GM12878 (cell line): ENCODE measurements at regions not wholly inside any gene's neighbourhood (a gene's known extent, or its start where the extent isn't known, plus 50 kb on each side); places are given as distances from the start of the nearest gene placed in this dataset.

ENCODE experiments used
- ATAC-seq: fragments of 200-7000 bp; cut with Tn5 transposase; 3 replicates; pipeline ENCODE4 v1.9.1; 2020; ENCODE audit warnings: mild to moderate bottlenecking, moderate library complexity
- BruUV-seq: library from RNA; stranded (reverse); fragments of 400-500 nt; replicated peaks from 2 replicates; lab custom pipeline; 2021; lab: Mats Ljungman, UMichigan
- CTCF ChIA-PET: fragments of 300-600 bp; sonication (Branson Sonifier 250); formaldehyde crosslinking; extraction: SDS; loops from one replicate; lab custom pipeline; 2021; ENCODE audit warnings: inconsistent platforms; lab: Yijun Ruan, JAX
- POLR2A ChIA-PET: fragments of 350-600 bp; formaldehyde crosslinking; extraction: SDS; loops from one replicate; lab custom pipeline; 2021; ENCODE audit warnings: inconsistent platforms; lab: Charles Lee
- RAD21 ChIA-PET: fragments of 300-600 bp; sonication (Branson Sonifier 250); formaldehyde crosslinking; loops from one replicate; lab custom pipeline; 2023; ENCODE audit warnings: antibody characterized with exemption; ENCODE audit not compliant: unreplicated experiment; lab: Charles Lee
- SMC1A ChIA-PET: fragments of 300-600 bp; sonication (Branson Sonifier 250); formaldehyde crosslinking; loops from one replicate; lab custom pipeline; 2023; ENCODE audit not compliant: unreplicated experiment, uncharacterized antibody; lab: Charles Lee
- DNase-seq: peaks from one replicate; pipeline ENCODE4 v3.0.0-alpha.2; 2011; ENCODE audit warnings: low read depth, low spot score
- FAIRE-seq: peaks from 3 replicates; lab custom pipeline; 2011; peaks lifted over from hg19 to GRCh38; lab: Jason Lieb, UNC
- H2AFZ ChIP-seq: 2 replicates; pipeline ENCODE4 v1.6.0; 2011; ENCODE audit warnings: low read depth, low read length, control low read depth; ENCODE audit not compliant: control insufficient read depth
- H3K27ac ChIP-seq: 2 replicates; pipeline ENCODE4 v1.5.1; 2011; ENCODE audit warnings: control low read depth; ENCODE audit not compliant: control insufficient read depth, insufficient read depth
- H3K27me3 ChIP-seq, 2 experiments: replicated peaks in 1 of 2; 2 replicates each; pipeline versions ENCODE4 v1.6.0 to v1.6.1; 2011; ENCODE audit warnings: low read length in 1 of 2; ENCODE audit not compliant: control insufficient read depth in 2 of 2, insufficient read depth in 2 of 2
- H3K36me3 ChIP-seq, 2 experiments: 2 replicates each; pipeline ENCODE4 v1.5.1; 2011; ENCODE audit warnings: low read length in 1 of 2; ENCODE audit not compliant: control insufficient read depth in 2 of 2, insufficient read depth in 2 of 2
- H3K4me1 ChIP-seq: 2 replicates; pipeline ENCODE4 v1.6.1; 2011; ENCODE audit warnings: mild to moderate bottlenecking, low read length, moderate library complexity, mixed read lengths; ENCODE audit not compliant: control insufficient read depth, insufficient read depth
- H3K4me2 ChIP-seq: 2 replicates; pipeline ENCODE4 v1.6.0; 2011; ENCODE audit warnings: control low read depth; ENCODE audit not compliant: control insufficient read depth, insufficient read depth
- H3K4me3 ChIP-seq: fragments of 200-600 bp; sonication (generic); 2 replicates; pipeline ENCODE4 v1.5.1; 2016
- H3K79me2 ChIP-seq: 2 replicates; pipeline ENCODE4 v1.6.0; 2011; ENCODE audit warnings: low read length; ENCODE audit not compliant: control insufficient read depth, insufficient read depth
- H3K9ac ChIP-seq: 2 replicates; pipeline ENCODE4 v1.8.0; 2011; ENCODE audit warnings: low read length, control low read depth, mixed read lengths; ENCODE audit not compliant: control insufficient read depth, insufficient read depth
- H3K9me3 ChIP-seq: replicated peaks from 3 replicates; pipeline ENCODE4 v1.5.1; 2011; ENCODE audit warnings: mild to moderate bottlenecking, low read length; ENCODE audit not compliant: control insufficient read depth, insufficient read depth
- H4K20me1 ChIP-seq: 2 replicates; pipeline ENCODE4 v1.6.0; 2011; ENCODE audit not compliant: control insufficient read depth, insufficient read depth
- BCLAF1 ChIP-seq: fragments of 450-650 bp; IDR thresholded peaks from 2 replicates; pipeline ENCODE4 v1.6.1; 2017; ENCODE audit warnings: antibody characterized with exemption, mild to moderate bottlenecking, moderate library complexity
- BHLHE40 ChIP-seq, 2 experiments: fragments of 450-650 bp in 1 of 2; IDR thresholded peaks; 2 replicates each; pipeline ENCODE4 v1.6.1; 2011 to 2017; ENCODE audit warnings: low read depth in 2 of 2, borderline replicate concordance in 1 of 2, improper control_type of control experiment in 1 of 2, low read length in 1 of 2, mild to moderate bottlenecking in 1 of 2
- CEBPB ChIP-seq, 2 experiments: fragments of 150-350 bp in 1 of 2; IDR thresholded peaks; 2 replicates each; pipeline ENCODE4 v1.6.1; 2012 to 2014; ENCODE audit warnings: low read depth in 2 of 2, low read length in 2 of 2, borderline replicate concordance in 1 of 2, inconsistent platforms in 1 of 2
- CHD2 ChIP-seq: IDR thresholded peaks from 2 replicates; pipeline ENCODE4 v1.6.1; 2011; ENCODE audit warnings: low read depth, low read length, improper control_type of control experiment, borderline replicate concordance
- EGR1 ChIP-seq, 2 experiments: IDR thresholded peaks; 1 replicate in 1 of 2; 2 replicates in 1 of 2; pipeline ENCODE4 v1.6.1; 2011 to 2012; ENCODE audit warnings: low read depth in 2 of 2, low read length in 2 of 2, borderline replicate concordance in 1 of 2, mild to moderate bottlenecking in 1 of 2, moderate library complexity in 1 of 2
- GABPA ChIP-seq: IDR thresholded peaks from 2 replicates; pipeline ENCODE4 v1.6.1; 2014; ENCODE audit warnings: antibody characterized with exemption, low read depth, mild to moderate bottlenecking, inconsistent platforms
- HDGF ChIP-seq: fragments of 450-650 bp; IDR thresholded peaks from 2 replicates; pipeline ENCODE4 v1.6.1; 2016; ENCODE audit warnings: antibody characterized with exemption
- IKZF1 ChIP-seq: fragments of 450-650 bp; conservative IDR thresholded peaks from 2 replicates; pipeline ENCODE4 v1.6.1; 2017; ENCODE audit warnings: antibody characterized with exemption, mild to moderate bottlenecking
- PKNOX1 ChIP-seq: fragments of 450-650 bp; IDR thresholded peaks from 2 replicates; pipeline ENCODE4 v1.6.1; 2016; ENCODE audit warnings: mild to moderate bottlenecking
- RAD21 ChIP-seq: IDR thresholded peaks from 2 replicates; pipeline ENCODE4 v1.6.1; 2011; ENCODE audit warnings: mild to moderate bottlenecking, low read depth, low read length, moderate library complexity; ENCODE audit not compliant: insufficient read depth
- RBBP5 ChIP-seq: fragments of 200-600 bp; sonication (generic); conservative IDR thresholded peaks from 2 replicates; pipeline ENCODE4 v1.6.1; 2016
- RFX5 ChIP-seq: IDR thresholded peaks from 2 replicates; pipeline ENCODE4 v1.6.1; 2011; ENCODE audit warnings: low read depth, low read length, improper control_type of control experiment
- SP1 ChIP-seq: IDR thresholded peaks from one replicate; pipeline ENCODE4 v1.6.1; 2011; ENCODE audit warnings: low read depth, low read length
- SREBF2 ChIP-seq: IDR thresholded peaks from 2 replicates; pipeline ENCODE4 v1.6.1; 2012; ENCODE audit warnings: mild to moderate bottlenecking, low read length
- SUZ12 ChIP-seq: fragments of 200-600 bp; sonication (generic); IDR thresholded peaks from one replicate; pipeline ENCODE4 v1.6.1; 2018; ENCODE audit warnings: antibody characterized with exemption, mild to moderate bottlenecking; ENCODE audit not compliant: unreplicated experiment
- WRNIP1 ChIP-seq: IDR thresholded peaks from 2 replicates; pipeline ENCODE4 v1.6.1; 2011; ENCODE audit warnings: low read depth, low read length, improper control_type of control experiment, borderline replicate concordance
- YY1 ChIP-seq: IDR thresholded peaks from 2 replicates; pipeline ENCODE4 v1.6.1; 2011; ENCODE audit warnings: low read depth, mild to moderate bottlenecking, low read length
- ZBED1 ChIP-seq: IDR thresholded peaks from 2 replicates; pipeline ENCODE4 v1.6.1; 2016; ENCODE audit warnings: borderline replicate concordance
- ZNF217 ChIP-seq: fragments of 450-650 bp; IDR thresholded peaks from 2 replicates; pipeline ENCODE4 v1.6.1; 2017; ENCODE audit warnings: antibody characterized with exemption, mild to moderate bottlenecking
- ZNF274 ChIP-seq: IDR thresholded peaks from one replicate; pipeline ENCODE4 v1.8.0; 2011; ENCODE audit not compliant: insufficient read length, insufficient read depth
- WGBS: methylation state at CpG from one replicate; pipeline ENCODE4 v1.1.6; 2016; ENCODE audit warnings: low lambda C conversion rate; ENCODE audit not compliant: insufficient replicate concordance, insufficient coverage; ENCODE audit errors: missing lambda C conversion rate; 5-methylcytosine and 5-hydroxymethylcytosine counted together
- in situ Hi-C: fragments of 300-500 bp; cut with MboI; formaldehyde crosslinking; loops from 9 replicates; pipeline ENCODE4 v1.14.3; 2018; ENCODE audit warnings: mixed read lengths
- intact Hi-C: fragments of 100-400 bp; cut with micrococcal nuclease; formaldehyde crosslinking; loops from one replicate; pipeline ENCODE4 v1.14.2; 2022; ENCODE audit not compliant: unreplicated experiment

- CTCF ChIA-PET, result interaction anchor here (1.6 kb wide), 1 partner anchor 10 kb away, joined by 4 read pairs; no protein-coding TSS in a partner anchor
- no peaks in the 10 kb centered on the region for H3K36me3 ChIP-seq
- no peak overlapping the region for H3K9ac ChIP-seq
- POLR2A ChIA-PET, result no interaction called here
- no peak overlapping the region for H3K4me3 ChIP-seq
- H3K4me2 ChIP-seq, result no peak overlapping the region
- no peaks in the 10 kb centered on the region for H3K9me3 ChIP-seq
- H4K20me1 ChIP-seq, result no peaks in the 10 kb centered on the region
- WGBS, result 0% methylated on average over 1 of the region's 1 CpG
- in situ Hi-C loops (no loop called here), intact Hi-C loops (no loop called here)
- no peaks in the 10 kb centered on the region for H3K27me3 ChIP-seq
- SMC1A ChIA-PET, result interaction anchor here (0.6 to 1.9 kb wide), 3 partner anchors 9 to 115 kb away, joined by 3 to 6 read pairs (median 3); no protein-coding TSS in a partner anchor
- no peaks in the 10 kb centered on the region for H3K4me1 ChIP-seq
- H2AFZ ChIP-seq, result no peak overlapping the region
- no peak for TF ChIP-seq SUZ12
- no peak for TF ChIP-seq ZBED1
- no peak for TF ChIP-seq SP1
- no peak for TF ChIP-seq EGR1 (IDR thresholded peaks at IDR 0.05; ENCODE audit: borderline replicate concordance in 1 of 2, low read depth in 2 of 2, low read length in 2 of 2)
- no peak for TF ChIP-seq CEBPB (IDR thresholded peaks at IDR 0.05; ENCODE audit: borderline replicate concordance in 1 of 2, low read depth in 2 of 2, low read length in 2 of 2)
- TF ChIP-seq HDGF, result no peak
- no peak for TF ChIP-seq ZNF217
- TF ChIP-seq RBBP5, result no peak
- no peak for TF ChIP-seq RFX5
- TF ChIP-seq WRNIP1, result no peak
- TF ChIP-seq PKNOX1, result no peak
- TF ChIP-seq BCLAF1, result no peak
- TF ChIP-seq YY1, result no peak
- no peak for TF ChIP-seq IKZF1
- TF ChIP-seq GABPA, result no peak
- TF ChIP-seq BHLHE40 (IDR thresholded peaks at IDR 0.05; ENCODE audit: borderline replicate concordance in 1 of 2, low read depth in 2 of 2, low read length in 1 of 2), result no peak
- TF ChIP-seq ZNF274, result no peak
- no peak for TF ChIP-seq RAD21
- no peak for TF ChIP-seq SREBF2
- TF ChIP-seq CHD2, result no peak
- ATAC-seq (no peak), DNase-seq (no peak), FAIRE-seq (no peak)
- no peak overlapping the region for H3K27ac ChIP-seq
- BruUV-seq, result no TSS peak
- no peaks in the 10 kb centered on the region for H3K79me2 ChIP-seq
- RAD21 ChIA-PET, result no interaction called here
Observed at GRCh38 chr7:125246706-125247105, 317.1 kb upstream of the POT1 start.
